ENCODE measurements at regions not wholly inside any gene's neighbourhood (a gene's known extent, or its start where the extent isn't known, plus 50 kb on each side); places are given as distances from the start of the nearest gene placed in this dataset.

DNA sequence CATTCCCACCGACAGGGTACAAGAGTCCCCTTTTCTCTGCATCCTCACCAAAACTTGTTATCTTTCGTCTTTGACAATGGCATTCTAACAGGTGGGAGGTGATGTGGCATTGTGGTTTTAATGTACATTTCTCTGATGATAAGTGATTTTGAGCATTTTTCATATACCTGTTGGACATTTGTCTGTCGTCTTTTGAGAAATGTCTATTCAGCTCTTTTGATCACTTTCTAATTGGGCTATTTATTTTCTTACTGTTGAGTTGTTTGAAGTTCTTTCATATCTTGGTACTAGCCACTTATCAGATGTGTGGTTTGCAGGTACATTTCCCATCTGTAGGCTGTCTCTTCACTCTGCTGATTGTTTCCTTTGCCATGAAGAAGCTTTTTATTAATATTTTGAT, 219.0 kb upstream of the SOX1 start:
- H3K4me3 ChIP-seq, result no peak overlapping the region
- no peaks in the 10 kb centered on the region for H3K4me1 ChIP-seq
- WGBS (ENCODE audit: insufficient coverage, low coverage, low lambda C conversion rate, missing lambda C conversion rate), result 68% methylated on average over 3 of the region's 3 CpGs
- no peak for DNase-seq
- ATAC-seq, result no peak
- no peaks in the 10 kb centered on the region for H3K9me3 ChIP-seq
- intact Hi-C loops (cut with DNase I), result no loop called here
- H3K36me3 ChIP-seq, result no peaks in the 10 kb centered on the region
- no peaks in the 10 kb centered on the region for H3K27me3 ChIP-seq
- TF ChIP-seq, protein P1, sequence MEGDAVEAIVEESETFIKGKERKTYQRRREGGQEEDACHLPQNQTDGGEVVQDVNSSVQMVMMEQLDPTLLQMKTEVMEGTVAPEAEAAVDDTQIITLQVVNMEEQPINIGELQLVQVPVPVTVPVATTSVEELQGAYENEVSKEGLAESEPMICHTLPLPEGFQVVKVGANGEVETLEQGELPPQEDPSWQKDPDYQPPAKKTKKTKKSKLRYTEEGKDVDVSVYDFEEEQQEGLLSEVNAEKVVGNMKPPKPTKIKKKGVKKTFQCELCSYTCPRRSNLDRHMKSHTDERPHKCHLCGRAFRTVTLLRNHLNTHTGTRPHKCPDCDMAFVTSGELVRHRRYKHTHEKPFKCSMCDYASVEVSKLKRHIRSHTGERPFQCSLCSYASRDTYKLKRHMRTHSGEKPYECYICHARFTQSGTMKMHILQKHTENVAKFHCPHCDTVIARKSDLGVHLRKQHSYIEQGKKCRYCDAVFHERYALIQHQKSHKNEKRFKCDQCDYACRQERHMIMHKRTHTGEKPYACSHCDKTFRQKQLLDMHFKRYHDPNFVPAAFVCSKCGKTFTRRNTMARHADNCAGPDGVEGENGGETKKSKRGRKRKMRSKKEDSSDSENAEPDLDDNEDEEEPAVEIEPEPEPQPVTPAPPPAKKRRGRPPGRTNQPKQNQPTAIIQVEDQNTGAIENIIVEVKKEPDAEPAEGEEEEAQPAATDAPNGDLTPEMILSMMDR (IDR thresholded peaks at IDR 0.05), result no peak
- TF ChIP-seq POLR2A (IDR thresholded peaks at IDR 0.05), result no peak
- no peak overlapping the region for H3K27ac ChIP-seq

DNA sequence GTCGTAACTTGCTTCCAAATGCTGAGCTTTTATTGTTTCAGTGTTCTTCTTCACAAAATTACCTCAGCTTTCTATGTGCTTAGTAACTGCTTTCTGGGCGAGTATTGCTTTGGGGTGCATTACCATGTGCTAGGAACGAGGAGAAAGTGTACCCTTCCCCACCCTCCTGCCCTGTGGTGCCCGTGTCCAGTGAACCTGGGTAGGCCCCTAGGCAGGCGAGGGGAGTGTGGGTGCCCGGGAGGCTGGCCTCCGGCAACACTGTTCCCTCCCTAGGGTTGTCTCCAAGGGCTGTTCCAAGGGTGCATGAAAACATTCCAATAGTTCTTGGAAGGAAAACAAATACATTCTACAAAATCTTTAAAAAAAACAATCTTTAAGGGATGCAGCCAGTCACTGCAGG, 216.5 kb upstream of the SOX1 start:
- ATAC-seq (no peak), DNase-seq (peak in 1 of 3 donors; percentile 21)
- 43% methylated on average over 7 of the region's 7 CpGs for WGBS (ENCODE audit: insufficient coverage, low coverage, low lambda C conversion rate, missing lambda C conversion rate)
- Histone ChIP-seq H3K27me3 (no peaks in the 10 kb centered on the region), H3K9me3 (no peaks in the 10 kb centered on the region), H3K4me1 (no peaks in the 10 kb centered on the region), H3K36me3 (no peaks in the 10 kb centered on the region), H3K27ac (no peak overlapping the region), H3K4me3 (no peak overlapping the region)
- intact Hi-C loops (cut with DNase I), result no loop called here
- no peak for TF ChIP-seq POLR2A (IDR thresholded peaks at IDR 0.05)
- TF ChIP-seq, protein P1 (IDR thresholded peaks at IDR 0.05), result no peak

- ATAC-seq (no peak), DNase-seq (no peak)
- no peaks in the 10 kb centered on the region for H3K36me3 ChIP-seq
- intact Hi-C loops (cut with DNase I), result no loop called here
- no peaks in the 10 kb centered on the region for H3K9me3 ChIP-seq
- H3K27me3 ChIP-seq, result no peaks in the 10 kb centered on the region
- TF ChIP-seq, protein P1 (IDR thresholded peaks at IDR 0.05), result no peak
- no peaks in the 10 kb centered on the region for H3K4me1 ChIP-seq
- H3K4me3 ChIP-seq, result no peak overlapping the region
- no peak overlapping the region for H3K27ac ChIP-seq
- WGBS (ENCODE audit: insufficient coverage, low coverage, low lambda C conversion rate, missing lambda C conversion rate), result 33% methylated on average over 5 of the region's 5 CpGs
These were observed 216.0 kb upstream of the SOX1 start for GRCh38 chr13:111850976-111851375.

- intact Hi-C loops (cut with DNase I), result no loop called here
- 26% methylated on average over 8 of the region's 23 CpGs for WGBS (ENCODE audit: insufficient coverage, low coverage, low lambda C conversion rate, missing lambda C conversion rate)
- Histone ChIP-seq H3K4me1 (no peaks in the 10 kb centered on the region), H3K27ac (no peak overlapping the region), H3K4me3 (no peak overlapping the region), H3K27me3 (no peaks in the 10 kb centered on the region), H3K36me3 (no peaks in the 10 kb centered on the region), H3K9me3 (no peaks in the 10 kb centered on the region)
- TF ChIP-seq, protein P1 (IDR thresholded peaks at IDR 0.05), result no peak
- no peak for TF ChIP-seq POLR2A (IDR thresholded peaks at IDR 0.05)
- DNase-seq (peak in 1 of 3 donors; percentile 19), ATAC-seq (no peak)
These were observed 214.0 kb upstream of the SOX1 start for GRCh38 chr13:111852725-111853518.
